ENCODE measurements at regions not wholly inside any gene's neighbourhood (a gene's known extent, or its start where the extent isn't known, plus 50 kb on each side); places are given as distances from the start of the nearest gene placed in this dataset.
A peak's percentile ranks its signal among the peaks of the same experiment; 100 is the strongest.

- no peak for DNase-seq (ENCODE audit: low spot score)
Measured at GRCh38 chr1:198032668-198033067, 115.5 kb downstream of the LHX9 start.

GRCh38 chr1:198040880-198041279 is 115.9 kb upstream of the NEK7 start:
- no peak for DNase-seq (ENCODE audit: low spot score)

- DNase-seq (ENCODE audit: low spot score), result no peak
Measured at GRCh38 chr1:198042168-198042567, 114.6 kb upstream of the NEK7 start.

GRCh38 chr1:198047913-198048312 is 108.9 kb upstream of the NEK7 start:
- DNase-seq (ENCODE audit: low spot score), result no peak

GRCh38 chr1:198054510-198054909 is 102.3 kb upstream of the NEK7 start:
- no peak for DNase-seq (ENCODE audit: low spot score)

- peak; percentile 16 for DNase-seq (ENCODE audit: low spot score)
Measured at GRCh38 chr1:198056255-198056654, 100.5 kb upstream of the NEK7 start.

GRCh38 chr1:198064181-198064580 is 92.6 kb upstream of the NEK7 start:
- DNase-seq (ENCODE audit: low spot score), result no peak

GRCh38 chr1:198068285-198068684 is 88.5 kb upstream of the NEK7 start:
- no peak for DNase-seq (ENCODE audit: low spot score)

GRCh38 chr1:198072177-198072576 is 84.6 kb upstream of the NEK7 start:
- DNase-seq (ENCODE audit: low spot score), result no peak

- DNase-seq (ENCODE audit: low spot score), result no peak
Measured at GRCh38 chr1:198075296-198075695, 81.5 kb upstream of the NEK7 start.

GRCh38 chr1:198079432-198079951 is 77.3 kb upstream of the NEK7 start:
- no peak for DNase-seq (ENCODE audit: low spot score)

GRCh38 chr1:198082576-198082975 is 74.2 kb upstream of the NEK7 start:
- no peak for DNase-seq (ENCODE audit: low spot score)

GRCh38 chr1:198083549-198083948 is 73.2 kb upstream of the NEK7 start:
- no peak for DNase-seq (ENCODE audit: low spot score)

- DNase-seq (ENCODE audit: low spot score), result no peak
Measured at GRCh38 chr1:198084241-198084908, 72.4 kb upstream of the NEK7 start.

GRCh38 chr1:198086051-198086745 is 70.6 kb upstream of the NEK7 start:
- no peak for DNase-seq (ENCODE audit: low spot score)

- no peak for DNase-seq (ENCODE audit: low spot score)
Measured at GRCh38 chr1:198087831-198088230, 69.0 kb upstream of the NEK7 start.

- DNase-seq (ENCODE audit: low spot score), result peak; percentile 21
Measured at GRCh38 chr1:198088360-198089071, 68.3 kb upstream of the NEK7 start.

GRCh38 chr1:198096390-198096789 is 60.4 kb upstream of the NEK7 start:
- no peak for DNase-seq (ENCODE audit: low spot score)

GRCh38 chr1:198099755-198100154 is 57.0 kb upstream of the NEK7 start:
- DNase-seq (ENCODE audit: low spot score), result no peak

GRCh38 chr1:198101716-198102453 is 54.9 kb upstream of the NEK7 start:
- DNase-seq (ENCODE audit: low spot score), result no peak

GRCh38 chr1:198102454-198102827 is 54.4 kb upstream of the NEK7 start:
- no peak for DNase-seq (ENCODE audit: low spot score)

- DNase-seq (ENCODE audit: low spot score), result no peak
Measured at GRCh38 chr1:198105185-198105584, 51.6 kb upstream of the NEK7 start.
